Choroid plexus epithelial cell (primary cell): ENCODE measurements at regions not wholly inside any gene's neighbourhood (a gene's known extent, or its start where the extent isn't known, plus 50 kb on each side); places are given as distances from the start of the nearest gene placed in this dataset.
A peak's percentile ranks its signal among the peaks of the same experiment; 100 is the strongest.
"Not testable (repeated sequence)": the region's sequence is repeated elsewhere in the genome, so short reads cannot be mapped to it uniquely, and the experiment has no call there.

Experiments
- DNase-seq: peaks from one replicate; pipeline ENCODE4 v3.0.0-alpha.2; 2010; ENCODE audit warnings: low read depth
- H3K4me3 ChIP-seq: 2 replicates; pipeline ENCODE4 v1.5.1; 2011; ENCODE audit warnings: low read depth, mild to moderate bottlenecking, control low read depth, low read length, moderate library complexity
- CTCF ChIP-seq: conservative IDR thresholded peaks from 2 replicates; pipeline ENCODE4 v1.5.1; 2011; ENCODE audit warnings: low read depth, mild to moderate bottlenecking, control low read depth, inconsistent platforms, low read length, moderate library complexity

GRCh38 chr12:115790526-115790925 is 487.0 kb downstream of the MED13L start:
- no peak overlapping the region for H3K4me3 ChIP-seq
- TF ChIP-seq CTCF: no peak
- no peak for DNase-seq

GRCh38 chr12:115786490-115786889 is 491.0 kb downstream of the MED13L start:
- H3K4me3 ChIP-seq, DNase-seq: not testable (repeated sequence)

- TF ChIP-seq CTCF: no peak
- no peak overlapping the region for H3K4me3 ChIP-seq
- DNase-seq: no peak
Measured at GRCh38 chr12:115785548-115785947, 491.9 kb downstream of the MED13L start.

GRCh38 chr12:115776399-115776798 is 501.1 kb downstream of the MED13L start:
- no peak overlapping the region for H3K4me3 ChIP-seq
- no peak for TF ChIP-seq CTCF
- DNase-seq: no peak

- H3K4me3 ChIP-seq: no peak overlapping the region
- no peak for DNase-seq
- no peak for TF ChIP-seq CTCF
Measured at GRCh38 chr12:115774148-115774895, 503.2 kb downstream of the MED13L start.

GRCh38 chr12:115771601-115772000 is 505.9 kb downstream of the MED13L start:
- DNase-seq: no peak
- no peak for TF ChIP-seq CTCF
- H3K4me3 ChIP-seq: no peak overlapping the region

GRCh38 chr12:115771065-115771464 is 506.4 kb downstream of the MED13L start:
- H3K4me3 ChIP-seq: no peak overlapping the region
- peak; percentile 20 for DNase-seq
- peak; percentile 32 for TF ChIP-seq CTCF

- DNase-seq: no peak
- no peak for TF ChIP-seq CTCF
- H3K4me3 ChIP-seq: no peak overlapping the region
Measured at GRCh38 chr12:115770643-115771042, 506.9 kb downstream of the MED13L start.
